Calu3 (cell line): ENCODE measurements at regions not wholly inside any gene's neighbourhood (a gene's known extent, or its start where the extent isn't known, plus 50 kb on each side); places are given as distances from the start of the nearest gene placed in this dataset.

Experiments
- BruUV-seq: library from RNA; stranded (reverse); fragments of 400-500 nt; replicated peaks from 2 replicates; lab custom pipeline; 2021; lab: Mats Ljungman, UMichigan
- CTCF ChIA-PET: fragments of 300-600 bp; sonication (Branson Sonifier 250); formaldehyde crosslinking; loops from one replicate; lab custom pipeline; 2022; ENCODE audit warnings: antibody characterized with exemption; lab: Charles Lee
- DNase-seq: peaks from one replicate; pipeline ENCODE4 v3.0.0; 2022
- H3K27ac Mint-ChIP-seq: one replicate; pipeline ENCODE4 v1.8.0; 2022; ENCODE audit warnings: mixed read lengths; ENCODE audit not compliant: unreplicated experiment
- H3K27me3 Mint-ChIP-seq: one replicate; pipeline ENCODE4 v1.8.0; 2022; ENCODE audit warnings: mixed read lengths; ENCODE audit not compliant: unreplicated experiment
- H3K36me3 Mint-ChIP-seq: one replicate; pipeline ENCODE4 v1.8.0; 2022; ENCODE audit warnings: mild to moderate bottlenecking, moderate library complexity, mixed read lengths; ENCODE audit not compliant: insufficient read depth, unreplicated experiment
- H3K4me1 Mint-ChIP-seq: one replicate; pipeline ENCODE4 v1.8.0; 2022; ENCODE audit warnings: mild to moderate bottlenecking, low read depth, mixed read lengths; ENCODE audit not compliant: unreplicated experiment
- H3K4me3 Mint-ChIP-seq: one replicate; pipeline ENCODE4 v1.8.0; 2022; ENCODE audit warnings: mild to moderate bottlenecking, low read depth, moderate library complexity, mixed read lengths; ENCODE audit not compliant: unreplicated experiment
- H3K9me3 Mint-ChIP-seq: one replicate; pipeline ENCODE4 v1.8.0; 2022; ENCODE audit warnings: low read depth, mixed read lengths; ENCODE audit not compliant: unreplicated experiment
- intact Hi-C: fragments of 100-400 bp; cut with micrococcal nuclease; formaldehyde crosslinking; loops from one replicate; pipeline ENCODE4 v1.10.0; 2022; ENCODE audit not compliant: unreplicated experiment
- TF ChIP-seq, protein P1 (sequence below): fragments of 200-600 bp; IDR thresholded peaks from one replicate; pipeline ENCODE4 v1.8.0; 2022; ENCODE audit warnings: antibody characterized with exemption; ENCODE audit not compliant: unreplicated experiment

DNA sequence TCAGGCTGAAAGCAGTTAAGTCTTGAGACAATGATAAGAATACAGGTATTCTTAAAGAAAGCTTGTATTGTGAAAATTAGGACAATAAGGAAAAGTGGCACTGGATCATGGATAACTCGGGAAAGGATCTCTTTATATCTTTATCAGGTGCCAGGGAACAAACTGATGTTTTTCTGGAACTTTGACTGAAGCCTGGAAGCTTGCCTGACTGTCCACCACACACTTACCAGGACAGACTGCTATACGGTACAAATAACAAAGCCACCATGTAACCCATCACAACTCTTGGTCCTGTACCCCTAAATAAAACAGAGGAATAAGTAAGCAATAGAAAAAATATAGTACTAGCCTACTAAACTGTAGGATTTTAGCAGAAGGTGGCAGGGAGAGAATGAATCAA is 623.0 kb downstream of the OTOL1 start:
- no TSS peak for BruUV-seq
- Mint-ChIP-seq H3K27ac (no peak overlapping the region), H3K4me3 (no peak overlapping the region), H3K4me1 (no peaks in the 10 kb centered on the region), H3K9me3 (no peaks in the 10 kb centered on the region), H3K36me3 (no peaks in the 10 kb centered on the region), H3K27me3 (no peaks in the 10 kb centered on the region)
- CTCF ChIA-PET = no interaction called here
- TF ChIP-seq, protein P1, sequence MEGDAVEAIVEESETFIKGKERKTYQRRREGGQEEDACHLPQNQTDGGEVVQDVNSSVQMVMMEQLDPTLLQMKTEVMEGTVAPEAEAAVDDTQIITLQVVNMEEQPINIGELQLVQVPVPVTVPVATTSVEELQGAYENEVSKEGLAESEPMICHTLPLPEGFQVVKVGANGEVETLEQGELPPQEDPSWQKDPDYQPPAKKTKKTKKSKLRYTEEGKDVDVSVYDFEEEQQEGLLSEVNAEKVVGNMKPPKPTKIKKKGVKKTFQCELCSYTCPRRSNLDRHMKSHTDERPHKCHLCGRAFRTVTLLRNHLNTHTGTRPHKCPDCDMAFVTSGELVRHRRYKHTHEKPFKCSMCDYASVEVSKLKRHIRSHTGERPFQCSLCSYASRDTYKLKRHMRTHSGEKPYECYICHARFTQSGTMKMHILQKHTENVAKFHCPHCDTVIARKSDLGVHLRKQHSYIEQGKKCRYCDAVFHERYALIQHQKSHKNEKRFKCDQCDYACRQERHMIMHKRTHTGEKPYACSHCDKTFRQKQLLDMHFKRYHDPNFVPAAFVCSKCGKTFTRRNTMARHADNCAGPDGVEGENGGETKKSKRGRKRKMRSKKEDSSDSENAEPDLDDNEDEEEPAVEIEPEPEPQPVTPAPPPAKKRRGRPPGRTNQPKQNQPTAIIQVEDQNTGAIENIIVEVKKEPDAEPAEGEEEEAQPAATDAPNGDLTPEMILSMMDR = no peak
- intact Hi-C loops = no loop called here
- no peak for DNase-seq

DNA sequence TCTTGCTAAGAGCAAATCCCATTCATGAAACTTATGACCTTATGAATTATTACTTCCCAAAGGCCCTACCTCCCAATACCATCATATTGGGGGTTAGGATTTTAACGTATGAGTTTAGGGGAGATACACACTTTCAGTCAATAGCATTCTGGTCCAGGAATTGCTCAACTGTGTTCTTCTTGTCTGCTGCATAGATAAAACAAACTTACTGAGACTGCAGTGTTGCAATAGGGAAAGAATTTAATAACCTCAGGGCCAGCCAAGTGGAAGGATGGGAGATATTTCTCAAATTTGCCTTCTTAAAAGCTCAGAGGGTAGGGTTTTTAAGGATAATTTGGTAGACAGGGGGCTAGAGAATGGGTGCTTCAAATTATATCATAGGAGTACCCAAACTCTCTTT is 625.8 kb downstream of the OTOL1 start:
- no peak overlapping the region for H3K4me3 Mint-ChIP-seq
- H3K9me3 Mint-ChIP-seq = no peaks in the 10 kb centered on the region
- CTCF ChIA-PET = no interaction called here
- H3K36me3 Mint-ChIP-seq = no peaks in the 10 kb centered on the region
- intact Hi-C loops = no loop called here
- no peak for DNase-seq
- no TSS peak for BruUV-seq
- H3K4me1 Mint-ChIP-seq = no peaks in the 10 kb centered on the region
- TF ChIP-seq, protein P1 = no peak
- no peaks in the 10 kb centered on the region for H3K27me3 Mint-ChIP-seq
- H3K27ac Mint-ChIP-seq = no peak overlapping the region

- no peaks in the 10 kb centered on the region for H3K27me3 Mint-ChIP-seq
- H3K36me3 Mint-ChIP-seq = no peaks in the 10 kb centered on the region
- no peak overlapping the region for H3K27ac Mint-ChIP-seq
- BruUV-seq = no TSS peak
- H3K4me3 Mint-ChIP-seq = no peak overlapping the region
- H3K9me3 Mint-ChIP-seq = no peaks in the 10 kb centered on the region
- H3K4me1 Mint-ChIP-seq = no peaks in the 10 kb centered on the region
- CTCF ChIA-PET = no interaction called here
- TF ChIP-seq, protein P1 = no peak
- intact Hi-C loops = no loop called here
- no peak for DNase-seq
Measured at GRCh38 chr3:162125790-162126189, 629.2 kb downstream of the OTOL1 start.

DNA sequence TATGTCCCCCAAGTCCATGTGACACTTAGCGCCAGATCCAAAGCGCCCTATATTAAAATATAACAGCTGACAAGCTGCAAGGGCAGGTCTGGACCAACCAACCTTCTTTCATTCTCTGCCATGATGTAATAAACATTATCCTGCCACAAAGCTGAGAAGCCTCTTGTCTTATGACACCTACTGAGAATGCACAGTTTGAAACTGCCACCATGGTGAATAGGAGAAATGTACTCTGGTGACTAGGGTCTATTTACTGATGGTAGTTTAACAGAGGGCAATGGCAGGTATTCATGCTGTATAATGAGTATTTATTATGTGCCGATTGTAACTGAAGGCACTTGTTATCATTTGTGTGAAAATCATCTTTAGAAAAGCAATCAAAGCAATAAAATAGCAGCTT is 634.0 kb downstream of the OTOL1 start:
- H3K4me1 Mint-ChIP-seq = no peaks in the 10 kb centered on the region
- no peaks in the 10 kb centered on the region for H3K9me3 Mint-ChIP-seq
- H3K36me3 Mint-ChIP-seq = no peaks in the 10 kb centered on the region
- no peak for DNase-seq
- no TSS peak for BruUV-seq
- TF ChIP-seq, protein P1 = no peak
- intact Hi-C loops = no loop called here
- CTCF ChIA-PET = no interaction called here
- H3K27ac Mint-ChIP-seq = no peak overlapping the region
- no peaks in the 10 kb centered on the region for H3K27me3 Mint-ChIP-seq
- no peak overlapping the region for H3K4me3 Mint-ChIP-seq
